Mucosa of gallbladder (tissue), 1 donor: ENCODE measurements at regions not wholly inside any gene's neighbourhood (a gene's known extent, or its start where the extent isn't known, plus 50 kb on each side); places are given as distances from the start of the nearest gene placed in this dataset.

Source experiments
- DNase-seq: peaks from one replicate; pipeline ENCODE4 v3.0.0-alpha.2; 2020; ENCODE audit warnings: low spot score
- donor health status: DM: no; HTN: no; CAD: no.

DNA sequence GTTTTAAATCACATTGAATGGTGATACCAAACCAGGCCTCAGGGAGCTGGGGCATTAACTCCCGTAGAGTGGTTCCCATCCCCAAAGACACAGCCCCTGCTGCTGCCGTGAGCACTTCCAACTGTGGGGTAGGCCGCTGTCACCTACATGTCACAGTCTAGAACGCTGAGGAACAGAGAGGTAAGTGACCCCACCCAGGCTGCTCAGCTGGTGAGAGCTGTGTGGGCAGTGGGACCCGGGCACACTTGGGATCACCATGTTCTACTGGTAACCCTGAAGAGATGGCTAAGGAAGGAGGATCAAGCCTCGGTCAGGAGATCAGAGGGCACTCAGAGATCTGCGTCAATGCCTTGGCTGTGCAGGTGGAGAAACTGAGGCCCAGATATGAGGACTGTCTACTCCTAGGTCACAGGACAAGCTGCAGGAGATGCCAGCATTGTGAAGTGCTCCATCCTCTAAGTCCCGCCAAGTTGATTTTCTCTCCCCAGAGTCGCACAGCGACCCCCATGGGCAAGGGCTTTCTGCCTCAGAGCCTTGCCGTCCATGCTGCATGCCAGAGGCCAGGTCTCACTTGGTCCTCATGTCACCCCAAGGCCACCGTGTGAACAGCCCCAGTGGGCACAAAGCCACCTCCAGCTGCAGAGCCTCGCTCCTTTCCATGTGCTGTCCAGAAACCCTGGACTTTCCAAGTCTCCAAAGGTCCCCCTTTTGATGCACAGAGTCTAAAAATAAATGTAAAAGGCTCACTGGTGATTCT is 144.2 kb upstream of the OTOS start:
- no peak for DNase-seq

DNA sequence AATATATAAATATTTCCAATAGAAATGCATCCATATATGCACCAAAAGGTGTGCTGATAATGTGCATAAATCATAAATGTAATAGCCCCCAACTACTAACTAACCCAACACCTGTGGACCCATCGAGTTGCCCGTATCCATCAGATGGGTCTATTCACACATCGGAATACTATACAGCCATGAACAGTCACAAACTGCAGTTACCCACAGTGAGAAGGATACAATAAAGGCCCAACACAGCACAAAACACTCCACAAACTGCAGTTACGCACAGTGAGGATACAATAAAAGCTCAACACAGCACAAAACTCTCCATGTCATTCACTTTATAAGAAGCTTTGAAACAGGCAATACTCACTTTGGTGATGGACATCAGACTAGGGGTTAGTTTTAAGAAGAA is 145.3 kb upstream of the OTOS start:
- DNase-seq, result no peak

DNA sequence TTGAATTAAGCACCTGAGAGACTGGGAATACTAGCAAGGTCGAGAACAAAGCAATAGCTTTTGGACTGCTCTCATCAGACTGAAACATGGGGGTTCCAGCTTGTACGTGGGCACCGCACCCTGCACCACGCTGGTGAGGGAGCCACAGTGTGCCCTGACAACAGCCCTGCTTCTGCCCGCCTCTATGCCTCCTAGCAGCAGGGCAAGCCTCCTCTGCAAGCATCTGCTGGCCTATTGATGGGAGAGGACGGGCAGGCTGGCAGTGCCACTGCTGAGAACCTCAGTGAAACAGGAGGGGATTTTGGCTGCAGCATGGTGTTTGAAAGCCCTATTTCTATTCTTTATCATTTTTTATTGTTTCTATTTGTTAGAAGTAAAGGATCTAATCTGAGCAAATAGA is 146.1 kb upstream of the OTOS start:
- DNase-seq, result no peak

DNA sequence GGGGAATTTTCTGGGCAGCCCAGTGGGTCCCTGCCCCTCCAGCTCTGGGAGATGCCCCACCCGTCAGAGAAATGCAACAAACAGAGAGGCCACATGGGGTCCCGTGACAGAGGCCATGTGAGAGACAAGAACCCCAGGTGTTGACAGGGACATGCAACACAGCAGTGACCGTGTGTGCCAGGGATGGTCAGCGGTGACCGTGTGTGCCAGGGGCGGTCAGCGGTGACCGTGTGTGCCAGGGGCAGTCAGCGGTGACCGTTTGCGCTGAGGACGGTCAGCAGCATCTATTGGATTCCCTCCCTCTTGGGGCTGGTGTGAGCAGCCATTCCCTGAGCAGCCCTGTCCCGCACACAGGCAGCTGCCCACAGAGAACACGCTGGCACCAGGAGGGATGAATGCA is 146.6 kb upstream of the OTOS start:
- no peak for DNase-seq

DNA sequence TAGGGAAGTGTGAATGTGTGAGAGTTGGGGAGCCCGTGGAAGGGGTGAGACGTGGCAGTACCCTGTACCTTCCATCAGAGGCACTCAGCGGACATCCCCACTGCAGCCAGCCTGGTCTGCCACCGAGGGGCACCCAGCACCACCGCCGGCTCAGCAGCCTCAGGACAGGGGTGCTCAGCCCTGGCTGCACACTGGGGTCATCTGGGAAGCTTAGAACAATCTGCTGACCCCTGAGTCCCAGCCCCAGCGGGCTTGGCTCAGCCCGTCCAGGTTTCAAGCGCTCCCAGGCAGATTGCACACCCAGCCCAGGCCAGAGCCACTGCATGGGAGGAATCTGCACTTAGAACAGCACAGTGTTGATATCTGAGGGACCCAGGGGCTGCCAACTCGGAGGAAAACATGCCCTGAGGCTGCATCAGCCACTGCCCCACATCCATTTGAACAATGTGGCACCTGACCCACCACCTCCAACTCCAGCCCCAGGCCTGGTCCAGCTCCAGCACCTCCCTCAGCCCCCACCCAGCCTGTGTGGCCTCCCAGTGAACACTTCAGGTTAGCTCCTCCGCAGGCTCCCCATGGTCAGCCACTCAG is 147.1 kb upstream of the OTOS start:
- DNase-seq, result no peak

DNA sequence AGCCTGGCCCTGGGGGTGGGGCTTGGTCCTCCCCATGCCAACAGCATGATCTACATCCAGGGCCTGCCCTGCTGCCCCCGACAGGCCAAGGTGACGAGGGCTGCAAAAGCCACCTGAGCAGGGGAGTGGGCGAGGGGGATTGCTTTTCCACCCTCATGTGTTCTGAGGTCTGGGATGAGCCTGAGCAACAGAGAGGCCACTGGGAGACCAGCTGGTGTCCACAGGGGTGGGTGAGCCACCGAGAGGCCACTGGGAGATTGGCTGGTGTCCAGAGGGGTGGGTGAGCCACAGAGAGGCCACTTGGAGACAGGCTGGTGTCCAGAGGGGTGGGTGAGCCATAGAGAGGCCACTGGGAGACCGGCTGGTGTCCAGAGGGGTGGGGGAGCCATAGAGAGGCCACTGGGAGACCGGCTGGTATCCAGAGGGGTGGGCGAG is 147.4 kb upstream of the GPC1 start:
- DNase-seq, result no peak

DNA sequence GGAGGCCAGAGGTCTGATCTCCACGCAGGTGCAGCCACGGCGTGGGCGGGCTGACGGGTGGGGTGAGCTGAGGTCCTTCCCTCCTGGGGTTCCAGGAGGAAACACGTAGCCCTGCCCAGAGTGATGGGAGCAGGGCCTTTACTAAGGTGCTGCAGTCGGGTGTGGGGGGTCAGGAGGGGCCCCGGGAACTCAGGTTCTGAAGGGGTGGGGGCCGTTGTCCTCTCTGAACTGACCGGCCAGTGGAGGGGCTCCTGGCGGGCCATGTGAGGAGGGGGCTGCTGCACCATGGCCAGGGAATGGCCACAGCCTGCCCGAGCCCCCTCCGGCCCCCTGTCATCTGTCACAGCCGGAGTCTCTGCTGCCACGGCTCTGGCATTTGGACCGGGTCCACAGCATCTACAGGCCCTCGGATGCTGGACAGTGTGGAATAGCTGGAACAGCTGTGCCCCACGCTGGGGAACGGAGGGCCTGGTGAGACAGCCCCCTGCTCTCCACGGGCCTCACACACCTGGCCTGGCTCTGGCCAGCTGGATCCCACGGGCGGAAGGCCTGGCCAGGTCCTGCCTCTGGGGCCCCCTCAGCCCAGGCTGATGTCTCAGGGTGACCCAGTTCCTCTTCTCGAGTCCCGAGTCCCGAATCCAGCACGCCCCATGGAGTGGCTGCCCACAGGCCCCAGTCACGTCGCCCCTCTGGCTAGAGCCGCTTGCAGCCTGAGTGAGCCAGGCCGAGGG is 145.6 kb upstream of the GPC1 start:
- no peak for DNase-seq

DNA sequence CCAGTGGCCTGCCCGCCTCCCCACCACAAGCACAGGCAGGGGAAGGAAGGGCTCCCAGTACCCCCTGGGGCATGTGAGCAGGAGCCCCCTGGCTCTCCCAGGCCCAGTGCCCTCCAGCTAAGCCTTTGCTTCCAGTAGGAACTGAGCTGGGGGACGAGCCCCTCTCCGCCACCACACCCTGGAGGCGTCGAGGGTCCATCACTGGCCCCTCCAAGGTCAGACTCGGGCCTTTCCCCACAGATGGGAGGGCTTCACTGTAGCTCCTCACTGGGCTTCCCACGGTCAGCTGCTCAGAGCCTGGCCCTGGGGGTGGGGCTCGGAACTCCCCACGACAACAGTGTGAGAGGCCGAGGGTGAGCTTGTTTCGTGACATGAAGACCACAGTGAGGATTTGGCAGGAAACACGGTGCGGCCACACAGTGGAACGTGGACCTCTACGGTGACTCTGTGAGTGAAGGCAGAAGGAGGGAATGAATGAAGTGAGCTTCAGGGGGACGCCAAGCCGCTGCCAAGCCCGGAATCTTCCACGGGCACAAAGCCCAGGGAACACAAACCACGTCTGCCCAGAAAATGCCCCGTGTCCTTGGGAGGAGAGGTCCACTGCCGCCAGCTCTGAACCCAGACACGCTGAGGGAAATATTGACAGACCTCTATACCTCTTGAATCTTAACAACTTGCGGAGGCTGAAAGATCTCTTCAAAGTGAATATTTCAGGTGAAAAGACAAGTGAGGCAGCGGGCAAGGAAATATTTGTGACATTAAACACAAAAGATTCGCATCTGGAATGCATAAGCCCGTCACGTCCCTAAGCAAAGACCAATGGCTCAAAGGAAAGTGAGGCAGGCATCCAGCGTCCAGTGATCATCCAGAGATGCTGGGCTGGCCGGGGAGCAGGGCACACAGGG is 144.8 kb upstream of the GPC1 start:
- peak; percentile 5 for DNase-seq

DNA sequence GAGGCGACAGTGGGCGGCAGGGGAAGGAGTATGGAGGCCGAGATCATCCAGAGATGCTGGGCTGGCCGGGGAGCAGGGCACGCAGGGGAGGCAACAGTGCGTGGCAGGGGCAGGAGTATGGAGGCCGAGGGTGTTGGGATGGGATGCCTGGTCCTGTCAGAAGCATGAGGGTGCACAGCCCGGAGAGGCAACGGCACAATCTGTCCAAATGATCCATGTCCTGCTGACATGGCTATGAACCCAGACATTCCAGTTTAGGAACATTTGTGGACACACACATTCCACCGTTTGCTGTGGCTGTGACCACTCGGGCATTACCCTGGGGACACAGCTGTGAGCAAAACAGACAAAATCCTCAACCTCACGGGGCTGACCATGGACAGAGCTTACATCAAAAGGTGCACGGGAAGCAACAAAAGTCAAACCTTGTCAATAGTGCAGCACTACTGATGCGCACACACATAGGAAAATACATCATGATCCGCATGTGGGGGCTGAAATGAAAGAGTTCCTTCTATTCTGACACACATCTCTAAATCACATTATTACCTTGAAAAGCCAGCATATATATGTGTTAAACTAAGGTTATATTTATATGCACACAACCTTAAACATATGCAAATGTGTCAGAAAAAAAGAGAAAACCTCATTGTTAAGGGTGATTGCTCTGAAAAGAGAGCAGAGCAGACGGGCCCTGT is 144.0 kb upstream of the GPC1 start:
- no peak for DNase-seq

DNA sequence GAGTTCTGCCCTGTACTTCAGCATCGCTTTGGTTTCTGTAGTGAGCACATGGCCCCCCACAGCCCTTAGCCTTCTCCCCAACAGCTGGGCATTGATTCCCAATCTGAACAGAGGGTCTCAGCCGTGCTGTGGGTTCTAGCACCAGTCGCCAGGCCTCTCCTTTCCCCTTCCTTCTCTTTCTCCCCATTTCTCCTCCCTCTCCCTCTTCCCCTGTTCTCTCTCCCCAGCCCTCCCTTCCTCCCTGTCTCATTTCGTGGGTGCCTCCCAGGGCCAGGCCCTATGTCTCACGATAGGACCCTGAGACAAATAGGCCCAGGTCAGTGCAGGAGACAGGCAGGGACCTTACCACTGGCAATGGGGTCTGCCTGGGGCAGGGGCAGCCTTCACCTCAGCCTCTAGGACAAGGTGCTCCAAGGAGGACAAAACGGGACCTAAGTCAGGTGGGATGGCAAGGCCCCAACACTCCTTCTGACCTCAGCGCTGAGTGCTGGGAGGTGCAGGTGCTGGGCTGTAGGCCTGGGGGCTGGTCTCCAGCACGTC is 143.4 kb upstream of the GPC1 start:
- DNase-seq, result no peak

DNA sequence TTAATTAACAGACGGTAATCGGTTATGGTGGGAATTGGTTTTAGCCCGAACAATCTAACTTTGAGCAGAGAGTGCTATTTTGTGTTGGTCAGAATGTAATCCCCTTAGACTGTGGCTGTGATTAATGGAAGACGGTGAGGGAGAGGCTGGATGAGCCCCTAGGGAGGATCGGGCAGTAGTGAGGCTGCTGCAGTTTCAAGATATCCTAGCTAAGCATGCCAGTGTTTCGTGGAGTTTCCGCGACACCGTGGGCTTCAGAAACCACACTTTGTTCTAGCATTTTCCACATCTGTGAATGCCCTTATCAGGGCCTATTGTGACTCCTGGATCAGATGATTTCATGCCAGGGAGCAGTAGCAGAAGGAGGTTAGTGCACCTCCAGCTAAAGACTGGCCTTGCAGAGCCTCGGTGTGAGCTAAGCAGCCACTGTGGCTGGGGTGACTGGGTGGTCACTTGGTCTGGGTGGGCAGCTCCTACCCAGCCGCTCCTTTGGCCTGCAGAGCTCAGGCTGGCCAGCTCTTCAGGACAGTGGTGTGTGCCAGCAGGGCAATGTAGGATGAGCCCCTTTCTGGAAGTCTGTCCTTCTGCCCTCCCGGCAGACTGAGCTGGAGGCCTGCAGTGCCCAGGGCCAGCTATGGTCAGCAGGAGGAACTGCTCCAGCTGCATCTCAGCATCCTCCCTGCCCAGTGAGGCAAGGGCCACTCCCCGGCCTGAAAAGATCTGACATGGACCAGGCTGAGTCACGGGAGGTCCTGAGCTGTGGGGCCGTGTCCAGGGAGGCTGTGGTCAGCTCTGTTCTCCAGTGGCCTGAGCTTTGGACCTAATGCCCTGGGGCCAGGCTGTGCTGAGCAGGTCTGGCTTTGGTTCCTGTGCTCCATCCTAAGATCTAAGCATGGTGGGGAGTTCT is 142.6 kb upstream of the GPC1 start:
- DNase-seq, result no peak

DNA sequence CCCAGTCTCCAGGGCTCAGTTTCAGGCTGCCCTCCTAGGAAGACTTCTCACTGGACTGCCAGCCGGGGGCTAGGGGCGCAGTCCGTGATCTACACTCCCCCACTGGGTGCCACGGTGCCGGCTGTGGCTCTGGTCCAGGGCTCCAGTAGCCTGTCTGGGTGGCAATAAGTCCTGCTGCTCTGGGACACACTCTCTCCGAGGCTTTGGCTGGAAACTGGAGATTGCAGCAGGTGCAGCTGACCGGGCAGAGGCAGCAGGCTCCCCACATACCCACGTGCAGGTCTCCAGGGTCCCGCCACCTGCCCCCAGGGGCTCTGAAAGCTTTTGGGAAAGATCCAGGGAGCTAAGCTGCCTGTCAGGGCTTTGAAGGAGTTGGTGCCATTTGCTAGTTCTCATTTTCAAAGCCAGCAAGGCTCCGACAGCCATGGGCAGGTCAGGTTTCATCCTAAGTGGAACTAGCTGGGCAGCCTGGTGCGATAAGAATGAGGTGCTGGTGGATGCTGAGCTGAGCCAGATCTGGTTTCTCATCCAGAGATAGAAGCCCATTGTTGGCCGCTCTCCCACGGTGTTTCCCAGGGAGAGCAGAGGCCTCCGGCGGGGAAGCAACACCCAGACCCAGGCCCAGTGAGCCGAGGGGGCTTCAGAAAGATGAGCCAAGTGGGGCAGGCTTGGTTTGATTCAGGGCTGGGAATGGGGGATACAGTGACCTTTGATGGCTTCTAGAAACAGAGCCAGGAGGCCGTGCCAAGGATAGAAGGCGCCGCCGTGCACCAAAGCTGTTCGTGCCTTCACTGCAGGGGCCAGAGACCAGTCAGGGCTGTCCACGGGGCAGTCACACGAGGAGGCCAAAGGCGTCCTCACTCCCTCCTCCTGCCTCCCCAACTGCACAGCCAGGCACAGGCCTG is 141.7 kb upstream of the GPC1 start:
- DNase-seq, result peak; percentile 1

DNA sequence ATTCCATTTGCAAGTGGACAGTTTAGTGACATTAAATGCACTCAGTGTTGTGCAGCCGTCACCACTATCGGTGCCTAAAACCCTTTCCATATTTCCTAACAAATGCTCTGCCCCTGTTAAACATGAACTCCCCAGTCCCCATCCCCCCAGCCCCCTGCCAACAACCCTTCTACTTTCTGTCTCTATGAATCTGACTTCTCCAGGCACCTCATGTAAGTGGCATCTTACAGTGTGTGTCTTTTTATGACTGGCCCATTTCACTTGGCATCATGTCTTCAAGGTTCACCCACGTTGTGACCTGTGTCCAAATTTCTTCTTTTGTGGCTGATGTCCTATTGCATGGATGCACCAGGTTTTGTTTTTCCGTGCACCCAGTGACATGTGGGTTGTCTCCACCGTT is 140.9 kb upstream of the GPC1 start:
- DNase-seq, result no peak

DNA sequence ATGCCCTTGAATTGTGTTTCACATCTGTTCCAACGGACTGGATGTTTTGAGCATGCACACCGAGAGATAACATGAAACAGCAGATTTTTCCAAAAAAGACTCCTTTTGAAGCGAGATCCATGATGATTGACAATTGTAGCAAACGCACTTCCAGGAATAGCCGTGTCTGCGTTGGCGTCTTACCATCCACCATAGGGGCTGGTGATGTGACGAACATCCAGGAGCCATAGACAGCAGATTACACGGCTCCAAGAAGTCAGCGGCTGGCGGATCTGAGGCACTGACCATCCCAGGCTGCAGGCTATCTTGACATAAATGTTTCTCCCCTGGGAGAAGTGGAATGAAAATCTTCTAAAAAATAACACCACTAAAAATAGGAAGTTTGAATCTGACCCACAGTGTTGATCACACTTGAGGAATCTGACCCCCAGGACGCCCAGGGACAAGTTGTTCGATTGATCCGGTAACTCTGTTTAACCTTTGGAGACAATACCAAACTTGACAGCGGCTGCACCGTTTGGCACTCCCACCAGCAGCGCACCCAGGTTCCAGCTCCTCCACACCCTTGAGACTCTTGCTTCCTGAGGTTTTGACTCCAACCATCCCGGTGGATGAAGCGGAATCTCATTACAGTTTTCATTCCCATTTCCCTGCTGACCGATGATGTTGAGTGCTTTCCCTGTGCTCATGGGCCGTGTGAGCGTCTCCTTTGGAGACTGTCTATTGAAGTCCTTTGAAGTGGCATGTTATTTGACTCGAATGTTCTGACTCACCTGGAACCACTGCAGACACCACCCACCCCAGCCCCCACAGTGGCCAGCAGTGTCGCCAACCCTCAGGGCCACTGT is 140.0 kb upstream of the GPC1 start:
- peak; percentile 6 for DNase-seq

DNA sequence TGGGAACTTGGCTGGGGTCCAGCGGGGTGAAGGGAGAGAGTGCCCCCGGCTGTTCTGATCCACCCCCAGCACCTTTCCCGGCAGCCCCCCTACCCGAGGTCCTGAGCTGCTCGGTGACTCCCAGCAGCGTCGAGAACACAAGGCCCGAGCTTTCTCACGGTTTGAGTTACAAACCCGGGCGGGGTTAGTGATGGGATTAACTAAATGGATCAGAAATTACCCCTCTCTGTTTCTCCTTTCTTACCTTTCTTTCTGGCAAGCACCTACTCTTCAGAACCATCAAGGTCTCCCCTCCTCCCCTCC is 139.4 kb upstream of the GPC1 start:
- DNase-seq, result no peak

DNA sequence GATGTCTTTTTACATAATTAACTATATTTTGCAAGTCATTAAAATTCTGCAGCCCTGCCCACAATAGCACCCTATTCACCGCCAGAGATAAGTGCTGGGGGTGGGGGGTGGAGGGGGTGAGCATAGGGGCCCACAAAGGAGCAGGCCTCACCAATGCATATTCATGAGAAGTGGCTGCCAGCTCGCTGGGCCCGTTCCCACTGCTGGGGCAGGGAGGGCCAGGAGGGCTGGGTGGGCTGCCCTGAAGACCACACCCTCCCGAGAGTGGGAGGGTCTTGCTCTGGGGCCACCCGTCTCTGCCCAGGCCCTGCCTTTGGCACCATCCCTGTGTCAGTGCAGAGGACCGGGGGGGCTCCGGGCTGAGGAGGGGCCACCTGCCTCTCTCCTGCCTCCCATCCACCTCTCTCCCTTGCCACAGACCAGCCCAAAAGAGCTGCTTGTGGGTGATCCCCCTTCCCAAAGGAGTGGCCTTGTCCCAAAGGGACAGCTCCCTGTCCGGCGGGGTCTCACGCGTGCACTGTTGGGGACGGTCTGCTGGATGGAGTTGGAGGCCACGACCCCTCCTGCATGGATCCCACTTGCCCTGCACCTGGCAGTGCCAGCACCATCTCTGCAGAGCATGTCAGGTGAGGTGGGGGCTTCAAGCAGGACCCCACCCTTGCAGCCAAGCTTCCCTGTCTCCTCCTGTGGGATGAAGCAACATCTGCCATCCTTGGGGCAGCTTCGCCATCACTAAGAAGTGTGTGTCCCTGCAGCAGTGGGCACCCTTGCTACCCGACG is 138.8 kb upstream of the GPC1 start:
- peak; percentile 6 for DNase-seq
